Middle frontal gyrus (tissue), 1 donor: ENCODE measurements at regions not wholly inside any gene's neighbourhood (a gene's known extent, or its start where the extent isn't known, plus 50 kb on each side); places are given as distances from the start of the nearest gene placed in this dataset.
"Not testable (repeated sequence)": the region's sequence is repeated elsewhere in the genome, so short reads cannot be mapped to it uniquely, and the experiment has no call there.

Source experiments
- DNase-seq: peaks from one replicate; pipeline ENCODE4 v3.0.0-alpha.2; 2015; ENCODE audit warnings: low spot score; ENCODE audit errors: extremely low spot score

DNA sequence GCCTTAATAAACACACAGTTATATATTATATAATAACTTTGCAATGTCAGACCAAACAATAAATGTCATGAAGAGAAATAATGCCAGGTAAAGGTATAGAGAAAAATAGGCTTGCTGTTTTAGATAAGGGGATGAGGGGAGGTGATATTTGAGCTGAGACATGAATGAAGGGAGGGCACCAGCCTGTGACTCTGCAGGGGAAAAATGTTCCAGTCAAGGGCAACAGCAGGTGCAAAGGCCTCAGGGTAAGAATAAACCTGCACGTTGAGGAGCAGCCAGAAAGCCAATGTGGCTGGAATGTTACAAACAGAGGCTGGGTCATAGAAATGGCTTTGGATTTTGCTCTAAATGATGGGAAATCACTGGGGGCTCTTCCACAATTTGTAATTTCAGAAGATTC, 519.6 kb downstream of the SOX6 start:
- DNase-seq = no peak

DNA sequence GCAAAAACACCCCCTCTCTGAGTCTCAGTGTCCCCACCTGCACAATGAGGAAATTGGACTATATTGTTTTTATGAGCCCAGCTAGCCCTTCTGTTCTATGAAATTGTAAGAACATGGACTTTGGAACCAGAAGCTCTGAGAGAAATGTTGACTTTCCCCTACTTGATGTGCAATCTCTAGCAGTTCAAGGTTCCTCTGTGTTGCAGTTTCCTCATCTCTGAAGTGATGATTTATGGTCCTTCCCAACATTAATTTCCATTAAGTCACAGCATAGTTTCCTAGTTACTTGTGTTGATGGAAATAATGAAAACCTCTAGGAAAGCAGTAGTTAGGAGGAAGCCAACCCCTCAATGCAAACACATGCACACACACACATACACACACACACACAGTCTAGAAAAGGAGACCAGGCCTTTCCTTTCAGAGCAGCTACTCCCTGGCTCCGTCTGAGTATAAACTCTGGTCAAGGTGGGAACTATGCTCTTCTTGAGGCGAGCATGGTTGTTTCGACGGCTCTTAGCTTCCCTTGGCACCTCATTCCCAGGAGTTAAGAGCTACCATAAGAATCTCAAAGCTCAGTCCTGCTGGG, 518.4 kb downstream of the SOX6 start:
- no peak for DNase-seq

DNA sequence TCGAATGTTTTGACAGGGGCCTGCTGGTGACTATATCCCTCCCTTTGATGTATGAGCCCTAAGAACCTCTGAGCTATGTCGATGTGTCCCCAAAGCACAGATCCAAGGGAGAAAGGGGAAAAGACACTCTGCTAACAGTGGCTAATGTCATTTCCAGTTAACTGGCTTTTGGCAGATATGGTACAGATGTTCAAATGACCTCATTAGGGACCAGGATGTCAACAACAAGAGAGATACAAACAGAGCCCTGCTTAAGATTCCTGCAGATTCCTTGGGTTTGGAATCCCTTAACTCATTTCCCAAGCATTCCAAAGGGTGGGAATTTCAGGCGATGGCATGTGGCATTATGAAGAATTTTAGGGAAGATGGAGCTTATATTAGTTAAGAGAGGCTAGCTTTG, 517.3 kb downstream of the SOX6 start:
- DNase-seq = no peak

DNA sequence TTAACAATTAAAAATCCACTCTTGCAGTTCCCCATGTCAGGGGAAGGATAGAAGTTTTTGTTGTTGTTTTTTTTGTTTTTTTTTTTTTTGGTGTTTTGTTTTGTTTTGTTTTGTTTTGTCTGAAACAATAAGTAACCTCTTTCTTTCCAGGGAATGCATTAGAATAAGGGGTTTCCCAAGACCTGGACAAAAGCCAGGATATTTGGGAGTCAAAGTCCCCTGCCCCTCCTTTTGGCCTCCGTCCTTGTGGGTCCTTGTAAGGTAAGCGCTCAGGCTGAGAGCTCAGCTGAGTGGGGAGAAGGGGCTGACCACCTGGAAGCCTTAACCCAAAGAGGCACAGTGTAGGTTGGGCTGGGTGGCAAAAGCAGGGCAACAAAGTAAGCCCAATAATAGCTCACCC, 515.4 kb downstream of the SOX6 start:
- no peak for DNase-seq

DNA sequence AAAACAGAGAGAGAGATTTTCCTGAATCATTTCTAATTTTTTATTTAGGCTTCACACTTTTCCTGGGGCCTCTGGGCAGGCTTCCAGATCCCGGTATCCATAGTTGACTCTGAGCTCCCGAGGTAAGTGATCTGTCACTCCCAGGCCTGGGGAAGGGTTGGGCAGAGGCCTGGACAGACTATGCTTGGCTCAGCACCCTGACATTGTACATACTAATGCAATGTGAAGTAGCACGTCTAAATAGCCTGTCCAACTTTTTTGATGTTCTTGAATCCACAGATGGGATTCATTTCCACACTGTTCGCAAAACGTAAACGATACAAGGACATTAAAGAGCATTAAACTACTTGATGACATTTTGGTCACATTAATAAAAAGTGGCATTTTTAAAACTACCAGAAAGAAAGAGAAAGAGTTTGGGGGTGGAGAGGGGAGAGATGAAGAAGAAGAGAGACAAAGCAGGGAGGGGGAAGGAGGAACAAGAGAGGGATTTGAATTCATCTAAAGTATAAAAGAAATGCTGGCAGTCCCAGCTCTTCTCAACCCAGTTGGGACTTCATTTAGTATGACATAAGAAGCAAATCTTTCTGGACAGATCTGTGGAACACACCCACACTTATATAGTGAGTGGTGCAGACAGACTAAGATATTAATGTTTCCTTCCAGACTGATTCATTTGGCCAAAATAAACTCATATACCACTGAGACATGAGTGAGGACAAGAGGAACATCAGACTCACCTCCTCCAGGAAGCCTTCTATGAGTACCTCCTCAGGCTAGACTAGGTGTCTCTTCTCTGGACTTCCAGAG, 514.2 kb downstream of the SOX6 start:
- no peak for DNase-seq

DNA sequence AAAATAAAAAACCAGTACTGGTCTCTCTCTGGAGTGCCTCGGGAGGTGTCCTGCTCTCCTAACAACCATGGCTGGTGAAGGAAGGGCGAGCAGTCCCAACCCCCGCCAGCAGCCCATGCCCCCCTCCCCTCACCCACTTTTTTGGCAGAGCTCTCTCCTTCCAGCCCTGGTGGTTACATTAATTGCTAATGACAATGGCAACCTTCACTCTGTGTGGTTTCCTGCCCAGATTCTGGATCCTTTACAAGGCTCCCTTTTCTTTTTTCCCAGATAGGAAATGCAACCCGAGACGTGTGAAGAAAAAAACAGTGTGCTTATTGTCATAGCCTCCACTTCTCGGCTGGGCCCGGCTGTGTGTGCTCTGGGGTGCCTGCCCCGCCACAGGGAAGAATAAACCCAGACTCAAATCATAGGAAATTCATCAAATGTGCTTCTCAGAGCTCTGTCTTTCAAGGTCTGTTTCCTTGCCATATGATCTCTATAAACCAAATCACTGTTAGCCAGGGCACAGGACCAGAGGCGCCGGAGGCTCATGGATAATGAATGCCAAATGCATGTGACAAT, 513.0 kb downstream of the SOX6 start:
- DNase-seq = peak; percentile 65

DNA sequence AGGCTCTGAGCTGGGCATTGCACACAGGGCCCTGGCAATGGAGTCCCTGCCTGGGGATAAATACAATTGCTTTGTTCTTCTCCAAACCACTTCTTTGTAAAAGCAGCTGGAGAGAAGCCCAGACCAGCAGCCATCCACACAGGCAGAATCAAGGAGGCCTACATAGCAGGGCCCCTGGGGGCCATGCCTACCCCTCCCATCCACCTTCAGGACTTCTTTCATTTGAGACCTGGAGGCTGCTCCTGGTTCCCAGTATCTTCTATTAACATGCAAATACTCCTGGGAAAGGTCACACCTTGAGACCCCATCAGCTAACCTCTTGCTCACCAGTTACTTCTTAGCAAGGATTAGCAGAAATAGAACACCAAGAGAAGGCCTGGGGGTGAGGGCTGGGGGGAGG, 511.1 kb downstream of the SOX6 start:
- DNase-seq = peak; percentile 57

DNA sequence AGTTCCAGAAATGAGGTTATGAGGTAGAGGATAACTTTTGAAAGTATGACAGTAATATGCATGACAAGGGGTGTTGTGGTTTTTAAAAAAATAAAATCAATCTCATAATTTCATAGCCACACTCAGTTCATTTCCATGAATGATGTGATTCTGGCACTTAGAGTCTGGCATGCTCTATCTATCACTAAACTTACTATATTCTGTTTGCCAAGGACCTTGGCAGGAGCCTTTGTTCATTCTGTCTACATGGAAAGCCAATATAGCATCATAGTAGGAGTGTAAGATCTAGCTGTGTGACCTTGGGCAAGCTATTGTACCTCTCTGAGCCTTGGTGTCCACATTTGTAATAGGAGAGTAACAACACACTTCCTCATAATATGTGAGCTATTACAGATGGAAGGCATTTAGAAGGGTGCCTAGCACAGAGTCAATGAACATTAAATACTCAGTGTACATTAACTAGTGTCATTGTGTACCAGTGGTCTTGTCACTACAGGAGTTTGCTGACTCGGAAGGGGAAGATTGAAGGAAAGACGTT, 507.6 kb downstream of the SOX6 start:
- no peak for DNase-seq

DNA sequence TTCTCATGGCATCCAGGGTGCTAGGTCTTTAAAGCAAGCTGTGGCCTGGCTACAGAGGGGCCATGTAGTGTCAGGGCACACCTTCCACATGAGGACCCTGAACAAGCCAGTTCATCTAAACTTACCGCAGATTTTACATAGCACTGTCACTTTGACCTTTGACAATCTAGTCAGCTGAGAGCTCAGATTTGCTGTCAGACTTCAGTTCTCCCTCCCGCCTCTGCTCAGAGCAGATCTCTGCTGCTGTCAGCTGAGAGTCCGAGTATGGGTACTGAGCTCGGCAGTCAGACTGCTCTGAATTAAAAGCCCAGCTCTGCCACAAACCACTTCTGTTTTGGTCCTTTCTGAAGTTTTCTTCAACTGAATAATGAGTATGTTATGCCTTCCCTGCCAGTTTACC, 507.1 kb downstream of the SOX6 start:
- DNase-seq = no peak

DNA sequence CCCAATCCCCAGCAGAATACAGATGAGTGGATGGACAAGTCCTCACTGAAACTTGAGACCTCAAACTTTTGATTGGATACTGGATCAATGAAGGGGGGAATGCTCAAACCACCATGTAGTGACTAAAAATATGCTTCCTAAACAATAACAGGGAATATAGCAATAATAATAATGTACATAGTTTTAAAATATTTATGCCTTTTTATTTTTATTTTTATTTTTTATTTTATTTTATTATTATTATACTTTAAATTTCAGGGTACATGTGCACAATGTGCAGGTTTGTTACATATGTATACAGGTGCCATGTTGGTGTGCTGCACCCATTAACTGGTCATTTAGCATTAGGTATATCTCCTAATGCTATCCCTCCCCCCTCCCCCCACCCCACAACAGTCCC, 506.0 kb downstream of the SOX6 start:
- DNase-seq = not testable (repeated sequence)

DNA sequence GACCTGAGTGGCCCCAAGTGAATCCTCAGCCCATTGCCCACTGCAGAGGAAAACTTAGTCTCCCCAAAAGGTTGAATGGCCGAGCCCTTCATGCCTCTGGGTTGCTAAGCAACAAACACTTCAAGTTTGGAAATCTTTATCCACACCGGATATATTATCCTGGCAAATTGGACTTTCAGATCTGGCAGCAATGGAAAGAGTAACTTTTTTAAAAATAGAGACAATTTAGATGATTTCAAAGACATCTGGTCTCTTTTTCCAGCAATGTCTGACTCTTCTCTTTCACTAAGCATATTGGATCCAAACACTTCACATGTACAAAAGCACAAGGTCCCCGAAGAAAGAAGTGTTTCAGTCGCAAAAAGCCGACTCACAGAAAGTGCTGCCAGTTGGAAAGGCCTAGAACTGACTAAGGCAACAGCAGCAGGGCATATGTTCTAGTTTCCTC, 505.3 kb downstream of the SOX6 start:
- DNase-seq = peak; percentile 23

DNA sequence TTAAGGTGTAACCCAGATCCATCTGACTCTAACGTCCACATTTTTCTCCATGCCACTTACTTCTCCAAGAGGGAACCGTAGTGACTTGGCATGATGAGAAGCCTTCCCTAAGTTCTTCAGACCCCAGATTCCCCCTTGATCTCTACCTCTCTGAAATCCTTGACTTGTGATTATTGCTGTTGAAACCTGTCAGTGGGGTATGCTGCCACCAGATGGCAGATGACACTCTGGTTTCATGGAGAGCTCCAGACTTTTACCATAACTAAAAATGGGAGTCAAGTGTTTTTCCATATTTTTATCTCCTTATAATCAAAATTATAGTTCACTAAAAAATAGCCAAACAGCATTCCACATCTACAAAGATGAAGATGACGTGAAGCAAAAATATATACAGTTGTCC, 504.2 kb downstream of the SOX6 start:
- no peak for DNase-seq

DNA sequence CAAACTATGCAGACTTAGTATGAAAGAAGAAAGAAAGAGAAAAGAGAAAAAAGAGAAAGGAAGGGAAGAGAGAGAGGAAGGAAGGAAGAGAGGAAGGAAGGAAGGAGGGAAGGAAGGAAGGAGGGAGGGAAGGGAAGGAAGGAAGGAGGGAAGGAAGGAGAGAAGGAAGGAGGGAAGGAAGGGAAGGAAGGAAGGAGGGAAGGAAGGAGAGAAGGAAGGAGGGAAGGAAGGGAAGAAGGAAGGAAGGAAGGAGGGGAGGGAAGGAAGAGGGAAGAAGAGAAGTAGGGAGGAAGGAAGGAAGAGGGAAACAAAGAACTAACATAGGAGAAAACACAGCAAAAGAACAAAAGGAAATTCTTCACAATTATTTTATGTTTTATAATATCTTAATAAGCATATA, 502.1 kb downstream of the SOX6 start:
- no peak for DNase-seq

DNA sequence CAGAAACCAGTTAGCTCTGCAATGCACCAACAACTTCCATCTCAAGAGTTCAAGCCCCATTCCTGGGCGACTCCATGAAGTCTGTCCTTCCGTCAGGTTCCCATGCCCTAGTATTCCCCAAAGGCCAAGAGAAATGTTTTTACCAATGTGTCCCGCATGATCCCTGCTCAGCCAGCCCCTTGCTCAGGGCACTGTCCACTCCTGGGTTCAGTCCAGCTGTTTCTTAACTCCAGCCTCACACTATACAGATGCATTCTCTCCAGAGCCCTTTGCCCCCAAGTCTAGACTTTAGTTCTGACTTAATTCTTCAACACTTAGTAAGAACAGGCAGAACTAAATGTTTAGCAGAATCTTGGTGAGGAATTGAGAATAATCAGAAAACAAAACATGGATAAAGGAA, 497.5 kb downstream of the SOX6 start:
- DNase-seq = no peak

DNA sequence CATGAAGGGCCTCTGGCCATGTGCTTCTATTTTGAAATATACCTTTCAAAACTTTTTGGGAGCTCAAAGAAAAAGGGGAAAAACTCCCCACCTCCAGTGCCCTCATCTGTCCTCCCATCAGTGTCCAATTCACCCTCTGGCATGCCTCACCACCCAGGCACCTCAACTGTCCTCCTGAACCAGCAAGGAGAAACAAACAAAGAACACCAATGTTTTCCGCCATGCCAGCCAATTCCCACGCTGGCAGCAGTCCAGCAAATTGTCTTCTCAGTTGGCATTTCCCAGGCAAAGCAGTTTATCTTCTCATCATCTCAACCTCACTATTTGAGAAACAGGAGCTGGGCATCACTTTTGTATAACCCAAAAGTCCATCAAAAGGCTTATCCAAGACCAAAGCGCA, 496.9 kb downstream of the SOX6 start:
- DNase-seq = no peak

DNA sequence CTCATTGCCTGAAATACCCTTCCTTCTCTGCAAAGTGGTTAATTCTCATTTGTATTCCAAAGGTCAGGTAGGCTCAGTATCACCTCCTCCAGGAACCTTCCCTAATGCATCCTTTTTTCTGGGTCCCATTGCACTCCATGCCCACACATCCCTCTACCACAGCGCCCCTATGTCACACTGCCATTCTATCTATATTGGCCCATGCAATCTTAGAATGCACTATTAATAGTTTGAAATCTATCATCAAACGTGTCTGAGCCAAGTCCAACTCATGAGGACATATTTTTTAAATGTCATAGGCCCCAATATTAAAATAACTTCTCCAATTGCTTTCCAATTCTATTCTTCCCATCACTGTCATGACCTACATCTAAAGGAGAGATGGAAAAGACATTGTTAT, 495.1 kb downstream of the SOX6 start:
- no peak for DNase-seq

DNA sequence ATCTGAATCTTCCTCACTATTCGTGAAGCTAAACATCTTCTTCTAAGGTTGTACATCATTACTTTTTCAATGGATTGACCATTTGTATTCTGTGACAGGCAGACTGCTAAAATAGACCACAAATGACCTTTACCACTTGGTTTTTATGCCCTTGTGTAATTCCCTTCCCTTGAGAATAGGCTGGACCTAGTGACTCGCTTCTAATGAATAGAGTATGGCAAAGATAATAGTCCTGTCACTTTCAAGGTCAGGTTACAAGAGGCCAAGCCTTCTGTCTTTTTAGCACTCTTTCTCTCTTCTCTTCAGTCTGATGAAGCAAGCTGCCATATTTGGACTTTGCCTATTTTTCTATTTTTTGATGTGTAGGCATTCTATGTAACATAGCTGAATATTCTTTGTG, 492.9 kb downstream of the SOX6 start:
- DNase-seq = no peak

DNA sequence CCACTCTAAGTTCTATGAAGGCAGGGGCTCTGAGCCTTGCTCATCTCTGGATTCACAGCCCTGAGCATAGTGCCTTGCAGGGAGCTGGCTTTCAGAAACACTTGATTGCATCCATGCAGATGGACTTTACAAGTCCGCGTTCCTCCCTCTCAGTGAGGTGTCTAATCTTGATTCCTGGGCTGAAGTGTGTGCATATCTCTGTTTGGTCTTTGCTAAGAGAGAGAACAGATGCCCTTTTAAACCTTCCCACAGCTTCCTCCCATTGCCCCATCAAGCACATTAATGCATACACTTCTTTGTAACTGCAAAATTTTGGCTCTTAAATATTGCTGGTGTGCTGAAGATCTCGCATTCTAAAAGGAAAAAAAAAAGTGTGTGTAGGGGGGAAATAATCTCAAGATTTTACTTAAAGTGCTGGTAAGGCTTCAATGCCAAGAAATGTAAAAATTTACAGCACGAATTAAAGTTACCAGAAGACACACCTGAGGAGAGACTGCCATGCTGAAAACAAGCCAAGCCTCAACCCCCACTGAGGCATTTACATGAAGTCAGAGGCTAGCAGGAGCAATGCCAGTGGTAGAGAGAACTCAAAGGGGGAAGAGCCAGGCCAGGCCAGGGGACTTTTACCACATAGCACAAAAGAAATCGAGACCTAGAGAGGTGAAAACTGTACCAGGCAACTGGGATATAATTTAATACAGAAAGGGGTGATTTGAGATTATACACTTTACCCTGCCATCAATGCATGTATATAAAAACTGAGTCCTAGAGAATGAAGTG, 492.1 kb downstream of the SOX6 start:
- DNase-seq = no peak

DNA sequence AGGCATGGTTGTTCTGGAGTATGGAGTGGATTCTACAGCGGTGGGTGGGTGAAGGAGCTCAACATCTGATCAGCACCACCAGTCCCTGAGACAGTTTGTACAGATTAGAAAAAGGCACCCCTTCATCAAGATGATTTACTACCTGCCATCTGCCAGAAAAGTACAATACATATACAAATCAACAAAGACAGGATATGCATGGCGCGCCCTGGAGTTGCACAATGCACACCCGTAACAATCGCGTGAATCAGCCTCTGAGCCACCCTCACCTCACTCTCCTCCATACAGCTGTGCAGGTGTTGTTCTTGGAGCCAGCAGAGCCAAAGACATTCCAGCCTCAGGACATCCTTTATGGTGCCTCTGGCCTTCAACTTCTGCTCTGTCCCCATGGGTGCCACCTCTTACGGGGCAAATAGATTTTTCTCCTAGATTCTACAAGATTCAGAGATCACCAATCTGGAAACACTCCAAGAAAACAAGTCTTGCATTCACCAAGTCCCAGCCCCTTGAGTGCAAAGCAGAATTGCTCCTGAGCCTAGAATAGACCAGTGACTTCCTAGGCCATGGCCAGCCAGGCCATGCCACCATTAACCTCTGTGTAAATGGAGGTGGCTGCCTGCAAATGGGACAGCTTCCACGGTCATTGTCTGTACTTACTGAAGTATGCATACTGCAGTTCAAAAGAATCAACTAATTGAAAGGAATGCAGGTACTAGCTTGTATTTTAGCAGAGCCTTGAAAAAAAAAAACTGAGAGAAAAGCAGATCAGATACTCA, 490.9 kb downstream of the SOX6 start:
- DNase-seq = no peak

DNA sequence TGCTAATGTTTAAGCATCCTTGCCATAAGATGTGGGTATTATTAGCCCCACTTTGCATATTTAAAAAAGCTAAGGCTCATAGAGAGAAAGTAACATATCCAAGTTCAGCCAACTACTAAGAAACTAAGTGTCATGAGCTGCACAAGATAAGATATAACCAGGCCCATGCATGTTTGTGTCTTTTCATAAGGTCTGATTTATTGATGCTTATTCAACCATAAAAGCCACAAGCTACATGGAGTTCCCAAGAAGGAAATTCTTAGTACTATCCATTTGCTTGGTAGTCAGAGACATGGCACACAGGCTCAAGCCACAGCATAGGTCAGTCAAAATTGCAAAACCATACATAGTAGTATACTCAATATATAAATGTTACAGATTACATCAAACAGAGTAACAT, 488.5 kb downstream of the SOX6 start:
- DNase-seq = no peak

DNA sequence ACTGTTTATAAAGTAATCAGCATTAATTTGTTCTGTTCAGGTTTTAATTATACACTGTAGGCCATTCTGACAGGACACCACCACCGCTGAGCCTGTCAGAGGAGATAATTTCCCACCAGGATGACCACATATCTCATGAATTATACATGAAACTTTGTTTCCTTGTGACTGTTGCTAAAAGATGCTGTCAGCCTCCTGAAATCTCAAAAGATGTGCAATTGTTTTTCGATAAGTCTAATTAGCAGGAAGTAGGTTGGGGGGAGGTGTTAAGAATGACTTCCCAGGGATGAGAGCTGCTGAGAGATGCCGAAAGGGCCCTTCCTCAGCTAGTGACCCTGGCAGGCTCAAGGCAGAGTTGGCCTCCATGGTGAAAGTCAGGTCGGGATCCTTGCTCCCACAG, 485.4 kb downstream of the SOX6 start:
- no peak for DNase-seq
